GM04503 (cell line): ENCODE measurements at regions not wholly inside any gene's neighbourhood (a gene's known extent, or its start where the extent isn't known, plus 50 kb on each side); places are given as distances from the start of the nearest gene placed in this dataset.
"Not testable (repeated sequence)": the region's sequence is repeated elsewhere in the genome, so short reads cannot be mapped to it uniquely, and the experiment has no call there.

Source experiments
- DNase-seq: peaks from one replicate; pipeline ENCODE4 v3.0.0-alpha.2; 2012; ENCODE audit warnings: low read depth

DNA sequence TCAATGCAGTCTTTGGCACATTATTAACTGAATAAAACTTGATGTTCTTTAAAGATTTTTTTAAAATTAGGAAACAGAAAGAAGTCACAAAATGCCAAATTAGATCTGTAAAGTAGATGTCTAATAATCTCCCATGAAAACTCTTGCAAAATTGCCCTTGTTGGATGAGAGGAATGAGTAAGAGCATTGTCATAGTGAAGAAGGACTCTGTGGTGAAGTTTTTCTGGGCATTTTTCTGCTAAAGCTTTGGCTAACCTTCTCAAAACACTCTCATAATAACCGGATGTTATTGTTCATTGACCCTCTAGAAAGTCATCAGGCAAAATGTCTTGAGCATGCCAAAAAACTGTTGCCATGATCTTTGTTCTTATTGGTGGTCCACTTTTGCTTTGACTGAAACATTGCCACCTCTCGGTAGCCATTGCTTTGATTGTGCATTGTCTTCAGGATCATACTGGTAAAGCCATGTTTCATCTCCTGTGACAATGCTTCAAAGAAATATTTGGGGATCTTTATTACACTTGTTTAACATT, 549.3 kb downstream of the LIG4 start:
- no peak for DNase-seq

GRCh38 chr13:107650081-107650701, 565.1 kb downstream of the LIG4 start:
- DNase-seq, result no peak

- DNase-seq, result no peak
Observed at GRCh38 chr13:107649079-107649478, 566.3 kb downstream of the LIG4 start.

DNA sequence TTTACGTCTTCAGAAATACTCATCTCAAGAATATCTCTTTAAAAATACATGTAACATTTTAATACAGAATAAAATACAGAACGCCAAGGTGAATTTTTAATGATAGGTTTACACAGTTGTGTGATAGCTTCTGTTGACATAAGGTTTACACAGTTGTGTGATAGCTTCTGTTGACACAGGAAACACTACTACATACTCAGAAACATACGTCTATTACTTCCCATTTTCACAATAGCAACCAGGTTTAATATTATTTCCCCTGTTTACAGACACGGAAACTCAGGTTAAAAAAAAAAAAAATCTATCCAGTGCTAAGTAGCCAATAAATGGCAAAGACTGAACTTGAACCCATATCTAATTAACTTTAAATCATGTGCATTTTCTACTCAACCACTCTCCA, 571.2 kb downstream of the LIG4 start:
- DNase-seq, result no peak

- no peak for DNase-seq
Observed at GRCh38 chr13:107643615-107644014, 571.7 kb downstream of the LIG4 start.

DNA sequence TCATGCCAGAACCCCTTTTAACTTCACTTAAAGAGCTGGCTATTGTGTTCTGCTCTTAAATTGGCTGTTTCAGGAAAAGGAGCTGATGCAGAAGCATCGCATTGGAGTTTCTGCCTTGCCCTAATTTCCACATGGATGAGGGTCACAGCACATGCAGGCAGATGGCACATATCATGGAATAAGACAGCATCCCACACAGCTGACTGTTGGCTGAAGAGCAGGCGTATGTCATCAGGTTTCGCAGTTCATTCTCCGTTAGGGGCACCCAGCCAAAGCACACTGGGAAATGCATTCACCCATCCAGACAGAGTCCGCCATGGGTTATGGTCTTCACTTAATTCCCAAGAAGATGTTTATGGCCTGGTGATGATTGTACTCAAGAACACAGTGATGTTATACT, 572.5 kb downstream of the LIG4 start:
- no peak for DNase-seq

- DNase-seq, result no peak
Observed at GRCh38 chr13:107641574-107641973, 573.8 kb downstream of the LIG4 start.

DNA sequence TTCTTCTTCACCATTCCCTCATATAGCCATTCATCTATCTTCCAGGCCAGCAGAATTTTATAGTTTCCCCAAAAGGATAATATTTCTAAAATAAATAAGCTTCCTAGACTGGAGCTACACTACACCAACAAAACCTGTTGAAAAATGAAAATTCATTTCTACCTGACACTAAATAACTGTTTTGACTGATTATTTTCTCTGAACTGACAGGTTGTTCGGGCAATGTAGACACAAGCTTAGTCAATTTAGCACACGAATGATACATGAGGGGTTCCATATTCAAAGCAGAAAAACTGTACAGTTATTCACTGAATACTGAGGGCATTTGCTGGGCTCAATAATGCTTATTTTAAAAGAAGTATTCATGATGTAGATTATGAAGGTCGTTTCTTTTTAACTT, 589.7 kb downstream of the LIG4 start:
- DNase-seq, result no peak

DNA sequence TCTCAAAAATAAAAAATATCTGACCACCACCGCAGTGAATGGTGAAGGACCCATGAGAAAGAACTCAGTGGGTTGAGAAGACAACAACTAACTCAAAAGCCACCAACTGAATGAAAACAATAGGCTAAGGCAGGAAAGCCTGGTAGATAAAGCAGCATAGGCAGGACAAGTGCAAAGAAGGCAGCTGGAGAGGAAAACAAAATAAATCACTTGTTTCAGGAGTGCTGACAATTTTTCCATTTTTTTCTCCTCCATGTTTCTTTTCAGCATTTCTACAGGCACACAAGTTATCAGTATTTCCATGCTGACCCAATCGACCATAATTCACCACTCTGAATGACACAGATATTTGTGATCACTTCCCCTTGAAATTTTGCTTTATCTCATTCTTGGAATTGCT, 597.8 kb downstream of the LIG4 start:
- no peak for DNase-seq

- no peak for DNase-seq
Observed at GRCh38 chr13:107612376-107612775, 603.0 kb downstream of the LIG4 start.

DNA sequence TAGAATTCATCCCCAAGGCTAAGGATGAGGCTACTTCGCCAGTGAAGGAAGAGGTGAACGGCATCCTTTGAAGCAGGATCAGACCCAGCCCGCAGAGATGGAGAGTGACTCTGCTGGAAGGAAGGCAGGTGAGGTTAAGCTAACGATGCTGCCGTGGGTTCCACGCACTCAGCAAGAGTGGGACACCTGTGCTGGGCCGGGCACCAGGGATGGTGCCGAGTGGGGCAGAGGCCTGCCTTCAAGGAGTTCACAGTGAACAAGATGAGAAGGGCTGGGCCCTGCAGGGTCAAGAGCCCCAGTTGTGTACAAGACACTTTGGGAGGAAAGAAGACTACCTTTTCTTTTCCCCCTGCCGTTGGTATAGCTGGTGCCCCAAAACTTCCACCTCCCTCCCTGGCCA, 606.6 kb downstream of the LIG4 start:
- DNase-seq, result no peak

DNA sequence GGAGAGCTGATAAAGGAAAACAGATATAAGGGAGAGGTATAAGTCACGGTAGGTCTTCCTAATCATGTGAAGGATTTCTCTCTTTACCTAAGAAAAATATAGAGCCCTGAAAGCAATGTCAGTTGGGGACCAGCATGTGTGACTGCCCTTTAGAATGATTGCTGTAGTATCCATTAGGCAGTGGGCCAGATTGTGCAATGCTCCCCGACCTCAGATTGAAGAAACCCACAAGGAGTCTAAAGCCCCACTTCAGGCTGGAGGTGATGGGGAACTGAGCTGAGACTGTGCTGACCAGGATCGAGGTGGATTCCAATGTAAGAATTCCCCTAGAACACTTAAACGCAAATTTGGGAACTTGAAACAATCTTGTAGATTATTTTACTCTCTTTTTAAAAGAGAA, 614.4 kb downstream of the LIG4 start:
- DNase-seq, result no peak

GRCh38 chr13:107596306-107596705, 619.0 kb downstream of the LIG4 start:
- DNase-seq, result not testable (repeated sequence)

DNA sequence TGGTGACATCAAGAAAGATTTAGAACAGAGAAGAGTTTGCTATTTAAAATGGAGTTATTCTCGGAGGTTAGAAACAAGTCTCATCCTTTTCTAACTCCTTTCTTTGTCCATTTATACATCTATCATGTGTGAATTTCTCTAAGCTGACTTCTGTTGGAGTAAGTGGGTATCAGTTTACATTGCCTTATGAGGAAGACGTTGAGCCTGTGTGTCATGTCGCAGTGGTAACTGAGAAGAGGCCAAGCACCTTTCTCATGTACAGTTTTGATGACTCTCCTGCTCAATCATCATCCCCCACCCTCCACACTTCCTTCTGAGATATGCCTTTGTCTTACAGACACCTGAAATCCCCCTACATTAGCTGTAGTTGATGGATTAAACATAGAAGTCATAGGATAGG, 624.8 kb downstream of the LIG4 start:
- DNase-seq, result no peak

DNA sequence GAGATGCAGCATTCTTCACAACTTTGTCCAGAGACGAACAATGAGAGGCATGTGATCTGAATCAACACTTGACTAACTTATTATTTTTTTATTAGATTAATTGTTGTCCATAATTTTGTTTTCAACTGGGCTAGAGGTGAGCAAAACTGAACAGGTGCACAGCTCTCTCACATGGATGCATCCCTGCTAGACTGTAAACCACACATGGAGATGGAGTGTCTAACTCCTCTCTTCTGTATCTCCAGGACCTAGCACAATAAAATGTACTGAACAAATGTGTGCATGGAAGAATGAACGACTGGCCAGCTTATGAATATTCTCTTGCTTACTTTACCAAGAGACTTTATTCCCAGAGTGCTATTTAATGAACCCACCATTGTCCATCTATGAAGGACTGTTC, 627.7 kb downstream of the LIG4 start:
- DNase-seq, result no peak

DNA sequence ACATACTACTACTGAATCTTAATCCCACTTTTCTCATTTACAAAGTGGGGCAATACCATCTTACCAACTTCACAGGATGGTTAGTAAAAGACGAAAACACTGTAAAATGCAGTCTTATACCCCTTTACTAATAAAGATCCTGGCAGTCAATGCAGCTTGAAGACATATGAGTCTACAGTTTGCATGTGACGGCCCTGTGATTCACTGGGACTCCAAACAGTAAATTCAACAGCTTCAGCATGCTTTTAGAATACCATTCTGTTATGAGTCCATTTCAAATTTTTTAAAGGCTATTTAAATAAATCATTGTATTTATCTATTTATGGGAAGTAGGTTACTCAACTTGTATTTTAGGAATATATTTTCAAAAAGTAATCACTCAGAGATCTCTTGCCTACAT, 629.1 kb downstream of the LIG4 start:
- peak; percentile 45 for DNase-seq

- DNase-seq, result no peak
Observed at GRCh38 chr13:107585469-107586180, 629.7 kb downstream of the LIG4 start.

GRCh38 chr13:107582171-107582570, 633.2 kb downstream of the LIG4 start:
- DNase-seq, result no peak

DNA sequence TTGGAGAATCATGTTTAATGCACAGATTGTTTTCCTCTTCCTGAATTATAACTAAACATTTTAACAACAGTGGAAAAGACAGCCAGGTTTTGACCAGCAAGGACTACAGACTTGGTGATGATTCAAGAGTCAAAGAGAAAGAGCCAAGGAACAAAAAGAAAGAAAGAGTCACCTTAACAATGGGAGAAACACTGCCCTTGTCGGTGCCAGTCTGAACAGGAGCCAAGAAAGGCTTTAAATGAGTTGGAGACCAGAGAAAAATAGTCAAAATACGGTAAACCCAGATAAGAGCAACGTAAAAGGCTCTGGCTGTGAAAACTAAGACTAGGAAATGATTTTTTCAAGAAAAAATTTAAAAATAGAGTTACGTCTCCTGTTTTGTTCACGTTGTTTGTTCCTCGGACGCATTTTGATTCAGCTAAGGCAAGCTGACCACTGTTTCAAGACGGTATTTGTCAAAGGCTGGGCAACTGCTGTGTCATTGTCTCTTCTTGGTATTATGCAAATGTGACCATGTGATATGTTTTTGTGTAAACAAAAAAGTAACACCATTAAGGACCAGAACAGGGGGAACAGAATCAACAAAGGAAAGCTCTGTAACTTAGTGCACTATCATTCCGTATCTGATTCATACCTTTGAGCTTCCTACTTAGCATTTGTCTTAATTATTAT, 634.5 kb downstream of the LIG4 start:
- DNase-seq, result no peak

- no peak for DNase-seq
Observed at GRCh38 chr13:107576430-107576829, 638.9 kb downstream of the LIG4 start.

DNA sequence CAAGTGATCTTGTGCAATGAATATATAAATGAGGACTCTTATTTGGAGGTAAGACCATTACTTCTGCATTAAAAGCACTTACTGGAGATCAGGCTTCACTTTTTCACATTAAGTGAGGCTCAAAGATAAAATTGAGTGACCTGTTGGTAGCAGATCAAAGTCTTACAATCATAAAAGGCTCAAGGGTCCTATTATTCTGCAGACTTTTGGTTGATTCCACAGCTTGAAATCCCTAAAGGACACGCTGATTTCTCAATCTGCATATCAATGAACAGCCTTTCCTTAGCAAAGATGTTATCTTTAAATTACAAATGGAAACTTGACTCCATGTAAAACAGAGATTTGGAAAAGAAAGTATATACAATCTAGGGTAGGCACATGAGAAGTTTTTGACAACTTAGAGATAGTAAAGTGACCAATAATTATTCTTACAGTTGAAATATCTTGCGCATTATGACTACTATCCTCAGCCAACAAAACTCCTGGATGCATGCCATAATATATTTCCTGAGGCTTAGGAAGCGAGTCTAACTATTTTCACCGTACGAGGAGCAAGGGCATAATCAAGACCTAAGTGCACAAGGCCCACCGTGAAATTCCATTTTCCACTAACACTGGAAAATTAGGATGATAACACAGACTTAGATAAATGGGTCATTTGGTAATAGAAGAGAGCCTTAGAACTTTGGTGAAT, 640.7 kb downstream of the LIG4 start:
- DNase-seq, result no peak

DNA sequence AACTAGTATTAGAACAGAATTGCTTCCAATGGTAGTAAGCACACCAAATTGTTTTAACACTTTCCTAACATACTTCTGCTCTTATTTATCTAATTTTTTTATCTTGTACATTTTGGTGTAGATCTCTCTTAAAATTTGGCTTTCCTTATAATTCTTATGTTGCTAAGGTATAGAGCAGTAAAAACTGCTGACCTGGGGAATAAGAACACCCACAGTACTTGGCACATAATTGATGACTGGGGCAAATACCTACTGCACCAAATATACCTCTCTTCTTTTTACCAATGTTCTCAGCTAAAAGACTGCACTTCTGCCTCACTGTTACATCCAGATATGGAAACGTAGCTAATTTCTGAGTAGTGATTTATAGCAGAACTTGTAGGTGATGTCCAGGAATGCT, 642.2 kb downstream of the LIG4 start:
- no peak for DNase-seq

DNA sequence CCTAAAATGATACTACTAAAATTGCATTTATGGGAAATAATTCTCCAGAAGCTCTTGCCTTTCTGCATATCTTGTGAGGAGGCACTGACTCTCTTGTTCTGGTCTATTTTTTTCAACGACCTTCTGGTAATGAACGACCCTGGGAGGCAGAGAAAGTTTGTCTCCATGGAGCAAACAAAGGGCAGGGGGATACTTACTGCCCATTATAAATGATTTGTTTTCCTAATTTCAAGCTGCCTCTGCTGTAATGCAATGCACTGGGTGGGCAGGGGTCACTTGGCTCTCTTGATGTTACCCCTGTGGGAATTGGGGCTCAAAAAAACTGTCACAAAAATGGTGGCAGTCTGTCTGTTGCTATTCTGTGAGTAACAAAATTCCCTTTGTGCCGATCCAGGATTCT, 643.2 kb downstream of the LIG4 start:
- DNase-seq, result no peak
